ENCODE measurements at regions not wholly inside any gene's neighbourhood (a gene's known extent, or its start where the extent isn't known, plus 50 kb on each side); places are given as distances from the start of the nearest gene placed in this dataset.

- TF ChIP-seq, protein P1, sequence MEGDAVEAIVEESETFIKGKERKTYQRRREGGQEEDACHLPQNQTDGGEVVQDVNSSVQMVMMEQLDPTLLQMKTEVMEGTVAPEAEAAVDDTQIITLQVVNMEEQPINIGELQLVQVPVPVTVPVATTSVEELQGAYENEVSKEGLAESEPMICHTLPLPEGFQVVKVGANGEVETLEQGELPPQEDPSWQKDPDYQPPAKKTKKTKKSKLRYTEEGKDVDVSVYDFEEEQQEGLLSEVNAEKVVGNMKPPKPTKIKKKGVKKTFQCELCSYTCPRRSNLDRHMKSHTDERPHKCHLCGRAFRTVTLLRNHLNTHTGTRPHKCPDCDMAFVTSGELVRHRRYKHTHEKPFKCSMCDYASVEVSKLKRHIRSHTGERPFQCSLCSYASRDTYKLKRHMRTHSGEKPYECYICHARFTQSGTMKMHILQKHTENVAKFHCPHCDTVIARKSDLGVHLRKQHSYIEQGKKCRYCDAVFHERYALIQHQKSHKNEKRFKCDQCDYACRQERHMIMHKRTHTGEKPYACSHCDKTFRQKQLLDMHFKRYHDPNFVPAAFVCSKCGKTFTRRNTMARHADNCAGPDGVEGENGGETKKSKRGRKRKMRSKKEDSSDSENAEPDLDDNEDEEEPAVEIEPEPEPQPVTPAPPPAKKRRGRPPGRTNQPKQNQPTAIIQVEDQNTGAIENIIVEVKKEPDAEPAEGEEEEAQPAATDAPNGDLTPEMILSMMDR (IDR thresholded peaks at IDR 0.05; ENCODE audit: insufficient read depth, low read length, poor library complexity, severe bottlenecking) = no peak
- no peak for TF ChIP-seq EZH2phosphoT487 (conservative IDR thresholded peaks at IDR 0.05; ENCODE audit: low read length)
Measured at GRCh38 chr5:152864991-152865390, 459.9 kb upstream of the NMUR2 start.

Measured in SU-DHL-6 (cell line).